SK-N-SH (cell line): ENCODE measurements at regions not wholly inside any gene's neighbourhood (a gene's known extent, or its start where the extent isn't known, plus 50 kb on each side); places are given as distances from the start of the nearest gene placed in this dataset.

ENCODE experiments used
- CTCF ChIA-PET: fragments of 300-600, 350-600 bp; formaldehyde crosslinking; extraction: SDS; loops from one replicate; lab custom pipeline; 2021; lab: Yijun Ruan, JAX
- POLR2A ChIA-PET: fragments of 350-600 bp; sonication (Branson Sonifier 250); formaldehyde crosslinking; extraction: SDS; loops from one replicate; lab custom pipeline; 2020; ENCODE audit warnings: antibody characterized with exemption, inconsistent platforms; lab: Yijun Ruan, JAX
- DNase-seq: peaks from one replicate; pipeline ENCODE4 v3.0.0; 2012
- H2AFZ ChIP-seq: fragments of 200-600 bp; sonication (generic); 2 replicates; pipeline ENCODE4 v1.8.1; 2016; ENCODE audit warnings: antibody characterized with exemption, mild to moderate bottlenecking, low read depth
- H3F3A ChIP-seq: fragments of 200-600 bp; sonication (generic); replicated peaks from 2 replicates; pipeline ENCODE3; 2016; ENCODE audit warnings: antibody characterized with exemption, mild to moderate bottlenecking; ENCODE audit not compliant: insufficient read depth
- H3K27ac ChIP-seq, 2 experiments: fragments of 200-500 bp in 1 of 2; fragments of 200-600 bp in 1 of 2; sonication (Bioruptor generic) in 1 of 2; sonication (generic), shearing (Covaris generic) in 1 of 2; 2 replicates each; pipeline versions ENCODE4 v1.5.1 to v1.6.1; 2014 to 2016; ENCODE audit warnings: low read depth in 2 of 2, inconsistent platforms in 1 of 2, low read length in 1 of 2, mild to moderate bottlenecking in 1 of 2, mixed read lengths in 1 of 2
- H3K27me3 ChIP-seq: fragments of 200-600 bp; sonication (generic), shearing (Covaris generic); 2 replicates; pipeline ENCODE4 v1.6.1; 2016; ENCODE audit warnings: mixed run types; ENCODE audit not compliant: insufficient read depth
- H3K36me3 ChIP-seq, 2 experiments: fragments of 200-500 bp in 1 of 2; fragments of 200-600 bp in 1 of 2; sonication (Bioruptor generic) in 1 of 2; sonication (generic) in 1 of 2; replicated peaks in 1 of 2; 2 replicates each; pipeline versions ENCODE3 to v1.5.1; 2014 to 2016; ENCODE audit warnings: low read length in 1 of 2, mild to moderate bottlenecking in 1 of 2; ENCODE audit not compliant: insufficient read depth in 2 of 2, control insufficient read depth in 1 of 2
- H3K4me1 ChIP-seq, 2 experiments: fragments of 200-500 bp in 1 of 2; fragments of 200-600 bp in 1 of 2; sonication (Bioruptor generic) in 1 of 2; sonication (generic), shearing (Covaris generic) in 1 of 2; 2 replicates each; pipeline versions ENCODE4 v1.5.1 to v1.6.1; 2014 to 2016; ENCODE audit warnings: low read depth in 1 of 2, low read length in 1 of 2, mixed run types in 1 of 2; ENCODE audit not compliant: insufficient read depth in 2 of 2, control insufficient read depth in 1 of 2
- H3K4me2 ChIP-seq: fragments of 200-600 bp; sonication (generic), shearing (Covaris generic); 2 replicates; pipeline ENCODE4 v1.6.1; 2017; ENCODE audit warnings: mixed run types
- H3K4me3 ChIP-seq, 2 experiments: fragments of 200-500 bp in 1 of 2; fragments of 200-600 bp in 1 of 2; sonication (Bioruptor generic) in 1 of 2; sonication (generic), shearing (Covaris generic) in 1 of 2; 2 replicates each; pipeline versions ENCODE4 v1.5.1 to v1.8.1; 2014 to 2016; ENCODE audit warnings: low read depth in 2 of 2, inconsistent platforms in 1 of 2, low read length in 1 of 2, mild to moderate bottlenecking in 1 of 2, mixed read lengths in 1 of 2, moderate library complexity in 1 of 2
- H3K79me2 ChIP-seq: fragments of 200-600 bp; sonication (generic); 2 replicates; pipeline ENCODE4 v1.8.1; 2017; ENCODE audit warnings: mild to moderate bottlenecking; ENCODE audit not compliant: insufficient read depth
- H3K9ac ChIP-seq: fragments of 200-600 bp; sonication (generic); 2 replicates; pipeline ENCODE4 v1.6.1; 2017; ENCODE audit warnings: mixed run types
- H3K9me2 ChIP-seq: fragments of 200-600 bp; sonication (generic); 2 replicates; pipeline ENCODE4 v1.6.1; 2017; ENCODE audit warnings: mixed run types
- H3K9me3 ChIP-seq: fragments of 200-600 bp; sonication (generic); 2 replicates; pipeline ENCODE4 v1.6.1; 2017; ENCODE audit warnings: mixed run types, mild to moderate bottlenecking, moderate library complexity
- H4K20me1 ChIP-seq: fragments of 200-600 bp; sonication (generic); 2 replicates; pipeline ENCODE4 v1.6.1; 2017; ENCODE audit warnings: mild to moderate bottlenecking, mixed run types; ENCODE audit not compliant: insufficient read depth
- CHD2 ChIP-seq: fragments of 150-350 bp; IDR thresholded peaks from 2 replicates; pipeline ENCODE4 v1.6.1; 2018; ENCODE audit warnings: low read length; ENCODE audit not compliant: partially characterized antibody
- EZH2phosphoT487 ChIP-seq: fragments of 200-600 bp; sonication (generic); IDR thresholded peaks from 2 replicates; pipeline ENCODE4 v1.6.1; 2017; ENCODE audit warnings: low read depth, mixed run types, mild to moderate bottlenecking, antibody characterized with exemption, moderate library complexity, borderline replicate concordance
- FOXJ3 ChIP-seq: sonication (generic); formaldehyde crosslinking; IDR thresholded peaks from 2 replicates; pipeline ENCODE4 v1.5.1; 2020; ENCODE audit warnings: mild to moderate bottlenecking, missing genetic modification reagents
- GATA2 ChIP-seq: sonication (generic); formaldehyde crosslinking; IDR thresholded peaks from 2 replicates; pipeline ENCODE4 v1.5.0; 2020; ENCODE audit warnings: mild to moderate bottlenecking, missing genetic modification reagents
- MAX ChIP-seq: IDR thresholded peaks from 2 replicates; pipeline ENCODE4 v1.4.0; 2012; ENCODE audit warnings: low read depth
- MEF2A ChIP-seq: IDR thresholded peaks from 2 replicates; pipeline ENCODE4 v1.4.0; 2012; ENCODE audit warnings: low read depth, borderline replicate concordance
- MXI1 ChIP-seq: IDR thresholded peaks from 2 replicates; pipeline ENCODE4 v1.6.1; 2012; ENCODE audit warnings: mild to moderate bottlenecking, low read depth, low read length, improper control_type of control experiment
- PBX3 ChIP-seq: IDR thresholded peaks from 2 replicates; pipeline ENCODE4; 2012
- POLR2AphosphoS5 ChIP-seq: IDR thresholded peaks from 2 replicates; pipeline ENCODE4 v1.6.1; 2012; ENCODE audit warnings: low read depth, low read length
- RCOR1 ChIP-seq: fragments of 150-350 bp; IDR thresholded peaks from 2 replicates; pipeline ENCODE4 v1.6.1; 2017; ENCODE audit warnings: antibody characterized with exemption, low read length
- REST ChIP-seq: IDR thresholded peaks from 2 replicates; pipeline ENCODE4 v1.6.1; 2012; ENCODE audit warnings: mild to moderate bottlenecking, low read depth, low read length, moderate library complexity
- RFX5 ChIP-seq: IDR thresholded peaks from 2 replicates; pipeline ENCODE4 v1.6.1; 2012; ENCODE audit warnings: mild to moderate bottlenecking, improper control_type of control experiment, low read length
- SIN3A ChIP-seq: IDR thresholded peaks from 2 replicates; pipeline ENCODE4 v1.6.1; 2012; ENCODE audit warnings: low read depth, mild to moderate bottlenecking, low read length, moderate library complexity, borderline replicate concordance
- SMC3 ChIP-seq: IDR thresholded peaks from 2 replicates; pipeline ENCODE4 v1.6.1; 2012; ENCODE audit warnings: low read depth, low read length, improper control_type of control experiment
- TCF12 ChIP-seq: IDR thresholded peaks from 2 replicates; pipeline ENCODE4 v1.4.0; 2012
- TEAD4 ChIP-seq: IDR thresholded peaks from 2 replicates; pipeline ENCODE4 v1.4.0; 2012; ENCODE audit warnings: mild to moderate bottlenecking, borderline replicate concordance; ENCODE audit not compliant: insufficient read depth
- WGBS: methylation state at CpG from one replicate; pipeline ENCODE4 v1.1.6; 2017; ENCODE audit warnings: low lambda C conversion rate; 5-methylcytosine and 5-hydroxymethylcytosine counted together

- POLR2A ChIA-PET, result no interaction called here
Measured at GRCh38 chr1:209057083-209057482, 526.4 kb upstream of the CAMK1G start.

GRCh38 chr1:209057901-209058300 lies 525.6 kb upstream of the CAMK1G start:
- no peaks in the 10 kb centered on the region for H3K27me3 ChIP-seq
- H4K20me1 ChIP-seq, result no peaks in the 10 kb centered on the region
- H2AFZ ChIP-seq, result no peak overlapping the region
- no peaks in the 10 kb centered on the region for H3K36me3 ChIP-seq
- TF ChIP-seq REST (no peak), MEF2A (no peak), TEAD4 (no peak), EZH2phosphoT487 (no peak), MXI1 (no peak), TCF12 (no peak), MAX (no peak), CHD2 (no peak), SMC3 (no peak), GATA2 (no peak), SIN3A (no peak), PBX3 (no peak), FOXJ3 (no peak), POLR2AphosphoS5 (no peak), RFX5 (no peak)
- no peak overlapping the region for H3K27ac ChIP-seq
- no peaks in the 10 kb centered on the region for H3K9me3 ChIP-seq
- H3K4me1 ChIP-seq, result peaks cover 0 to 15% of the 10 kb centered on the region in 2 experiments; a peak in 2 of 4 replicates
- CTCF ChIA-PET, result no interaction called here
- H3K79me2 ChIP-seq, result no peaks in the 10 kb centered on the region
- no peaks in the 10 kb centered on the region for H3K9me2 ChIP-seq
- DNase-seq, result no peak
- no peak overlapping the region for H3K4me3 ChIP-seq
- WGBS, result 81% methylated on average over 1 of the region's 1 CpG
- H3K9ac ChIP-seq, result no peak overlapping the region
- H3K4me2 ChIP-seq, result no peak overlapping the region
- POLR2A ChIA-PET, result no interaction called here
- H3F3A ChIP-seq, result no peaks in the 10 kb centered on the region

More at GRCh38 chr1:209057083-209057482, 526.4 kb upstream of the CAMK1G start:
- 52% methylated on average over 1 of the region's 1 CpG for WGBS
- CTCF ChIA-PET, result no interaction called here
- no peak for DNase-seq
- Histone ChIP-seq H3K9me2 (no peaks in the 10 kb centered on the region), H3K36me3 (no peaks in the 10 kb centered on the region), H3F3A (no peaks in the 10 kb centered on the region), H3K27me3 (no peaks in the 10 kb centered on the region), H3K4me1 (peaks cover 0 to 11% of the 10 kb centered on the region in 2 experiments; a peak in 2 of 4 replicates), H3K79me2 (no peaks in the 10 kb centered on the region), H3K4me2 (no peak overlapping the region), H3K4me3 (no peak overlapping the region), H2AFZ (no peak overlapping the region), H4K20me1 (no peaks in the 10 kb centered on the region), H3K27ac (no peak overlapping the region), H3K9ac (no peak overlapping the region), H3K9me3 (no peaks in the 10 kb centered on the region)
- no peak for TF ChIP-seq PBX3
- no peak for TF ChIP-seq RCOR1
- TF ChIP-seq TCF12, result no peak
